ENCODE measurements at regions not wholly inside any gene's neighbourhood (a gene's known extent, or its start where the extent isn't known, plus 50 kb on each side); places are given as distances from the start of the nearest gene placed in this dataset.

- H3K79me2 ChIP-seq (replicated peaks; ENCODE audit: insufficient read depth): no peaks in the 10 kb centered on the region
- Mint-ChIP-seq H3K9me3 (no peaks in the 10 kb centered on the region), H3K4me3 (no peak overlapping the region), H3K4me1 (no peaks in the 10 kb centered on the region), H3K27me3 (ENCODE audit: insufficient read depth, low read depth, poor library complexity) (peaks cover 4% of the 10 kb centered on the region), H3K27ac (no peak overlapping the region), H3K36me3 (ENCODE audit: low read depth) (no peaks in the 10 kb centered on the region)
- H3K4me3 ChIP-seq: no peak overlapping the region
- TF ChIP-seq NANOG (IDR thresholded peaks at IDR 0.05; ENCODE audit: borderline replicate concordance) (no peak), REST (IDR thresholded peaks at IDR 0.05; ENCODE audit: unreplicated experiment) (no peak), CTCF (conservative IDR thresholded peaks at IDR 0.05; ENCODE audit: low read depth in 2 of 2) (no peak), EZH2phosphoT487 (IDR thresholded peaks at IDR 0.05; ENCODE audit: unreplicated experiment) (no peak), CREB1 (CRISPR knock-in tag; IDR thresholded peaks at IDR 0.05; ENCODE audit: low read depth) (no peak), ZNF331 (CRISPR knock-in tag; IDR thresholded peaks at IDR 0.05; ENCODE audit: low read depth) (no peak), EZH2 (IDR thresholded peaks at IDR 0.05; ENCODE audit: low read depth, unreplicated experiment) (no peak), POLR2AphosphoS5 (IDR thresholded peaks at IDR 0.05; ENCODE audit: low read depth) (no peak), JUNB (IDR thresholded peaks at IDR 0.05; ENCODE audit: unreplicated experiment) (no peak), STAT1 (IDR thresholded peaks at IDR 0.05; ENCODE audit: unreplicated experiment) (no peak), ZNF114 (CRISPR knock-in tag; IDR thresholded peaks at IDR 0.05) (no peak)
- TF ChIP-seq, protein P1, sequence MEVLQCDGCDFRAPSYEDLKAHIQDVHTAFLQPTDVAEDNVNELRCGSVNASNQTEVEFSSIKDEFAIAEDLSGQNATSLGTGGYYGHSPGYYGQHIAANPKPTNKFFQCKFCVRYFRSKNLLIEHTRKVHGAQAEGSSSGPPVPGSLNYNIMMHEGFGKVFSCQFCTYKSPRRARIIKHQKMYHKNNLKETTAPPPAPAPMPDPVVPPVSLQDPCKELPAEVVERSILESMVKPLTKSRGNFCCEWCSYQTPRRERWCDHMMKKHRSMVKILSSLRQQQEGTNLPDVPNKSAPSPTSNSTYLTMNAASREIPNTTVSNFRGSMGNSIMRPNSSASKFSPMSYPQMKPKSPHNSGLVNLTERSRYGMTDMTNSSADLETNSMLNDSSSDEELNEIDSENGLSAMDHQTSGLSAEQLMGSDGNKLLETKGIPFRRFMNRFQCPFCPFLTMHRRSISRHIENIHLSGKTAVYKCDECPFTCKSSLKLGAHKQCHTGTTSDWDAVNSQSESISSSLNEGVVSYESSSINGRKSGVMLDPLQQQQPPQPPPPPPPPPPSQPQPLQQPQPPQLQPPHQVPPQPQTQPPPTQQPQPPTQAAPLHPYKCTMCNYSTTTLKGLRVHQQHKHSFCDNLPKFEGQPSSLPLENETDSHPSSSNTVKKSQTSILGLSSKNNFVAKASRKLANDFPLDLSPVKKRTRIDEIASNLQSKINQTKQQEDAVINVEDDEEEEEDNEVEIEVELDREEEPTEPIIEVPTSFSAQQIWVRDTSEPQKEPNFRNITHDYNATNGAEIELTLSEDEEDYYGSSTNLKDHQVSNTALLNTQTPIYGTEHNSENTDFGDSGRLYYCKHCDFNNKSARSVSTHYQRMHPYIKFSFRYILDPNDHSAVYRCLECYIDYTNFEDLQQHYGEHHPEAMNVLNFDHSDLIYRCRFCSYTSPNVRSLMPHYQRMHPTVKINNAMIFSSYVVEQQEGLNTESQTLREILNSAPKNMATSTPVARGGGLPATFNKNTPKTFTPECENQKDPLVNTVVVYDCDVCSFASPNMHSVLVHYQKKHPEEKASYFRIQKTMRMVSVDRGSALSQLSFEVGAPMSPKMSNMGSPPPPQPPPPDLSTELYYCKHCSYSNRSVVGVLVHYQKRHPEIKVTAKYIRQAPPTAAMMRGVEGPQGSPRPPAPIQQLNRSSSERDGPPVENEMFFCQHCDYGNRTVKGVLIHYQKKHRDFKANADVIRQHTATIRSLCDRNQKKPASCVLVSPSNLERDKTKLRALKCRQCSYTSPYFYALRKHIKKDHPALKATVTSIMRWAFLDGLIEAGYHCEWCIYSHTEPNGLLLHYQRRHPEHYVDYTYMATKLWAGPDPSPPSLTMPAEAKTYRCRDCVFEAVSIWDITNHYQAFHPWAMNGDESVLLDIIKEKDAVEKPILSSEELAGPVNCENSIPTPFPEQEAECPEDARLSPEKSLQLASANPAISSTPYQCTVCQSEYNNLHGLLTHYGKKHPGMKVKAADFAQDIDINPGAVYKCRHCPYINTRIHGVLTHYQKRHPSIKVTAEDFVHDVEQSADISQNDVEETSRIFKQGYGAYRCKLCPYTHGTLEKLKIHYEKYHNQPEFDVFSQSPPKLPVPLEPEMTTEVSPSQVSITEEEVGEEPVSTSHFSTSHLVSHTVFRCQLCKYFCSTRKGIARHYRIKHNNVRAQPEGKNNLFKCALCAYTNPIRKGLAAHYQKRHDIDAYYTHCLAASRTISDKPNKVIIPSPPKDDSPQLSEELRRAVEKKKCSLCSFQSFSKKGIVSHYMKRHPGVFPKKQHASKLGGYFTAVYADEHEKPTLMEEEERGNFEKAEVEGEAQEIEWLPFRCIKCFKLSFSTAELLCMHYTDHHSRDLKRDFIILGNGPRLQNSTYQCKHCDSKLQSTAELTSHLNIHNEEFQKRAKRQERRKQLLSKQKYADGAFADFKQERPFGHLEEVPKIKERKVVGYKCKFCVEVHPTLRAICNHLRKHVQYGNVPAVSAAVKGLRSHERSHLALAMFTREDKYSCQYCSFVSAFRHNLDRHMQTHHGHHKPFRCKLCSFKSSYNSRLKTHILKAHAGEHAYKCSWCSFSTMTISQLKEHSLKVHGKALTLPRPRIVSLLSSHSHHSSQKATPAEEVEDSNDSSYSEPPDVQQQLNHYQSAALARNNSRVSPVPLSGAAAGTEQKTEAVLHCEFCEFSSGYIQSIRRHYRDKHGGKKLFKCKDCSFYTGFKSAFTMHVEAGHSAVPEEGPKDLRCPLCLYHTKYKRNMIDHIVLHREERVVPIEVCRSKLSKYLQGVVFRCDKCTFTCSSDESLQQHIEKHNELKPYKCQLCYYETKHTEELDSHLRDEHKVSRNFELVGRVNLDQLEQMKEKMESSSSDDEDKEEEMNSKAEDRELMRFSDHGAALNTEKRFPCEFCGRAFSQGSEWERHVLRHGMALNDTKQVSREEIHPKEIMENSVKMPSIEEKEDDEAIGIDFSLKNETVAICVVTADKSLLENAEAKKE (CRISPR knock-in tag; IDR thresholded peaks at IDR 0.05): no peak
- TF ChIP-seq, protein P2, sequence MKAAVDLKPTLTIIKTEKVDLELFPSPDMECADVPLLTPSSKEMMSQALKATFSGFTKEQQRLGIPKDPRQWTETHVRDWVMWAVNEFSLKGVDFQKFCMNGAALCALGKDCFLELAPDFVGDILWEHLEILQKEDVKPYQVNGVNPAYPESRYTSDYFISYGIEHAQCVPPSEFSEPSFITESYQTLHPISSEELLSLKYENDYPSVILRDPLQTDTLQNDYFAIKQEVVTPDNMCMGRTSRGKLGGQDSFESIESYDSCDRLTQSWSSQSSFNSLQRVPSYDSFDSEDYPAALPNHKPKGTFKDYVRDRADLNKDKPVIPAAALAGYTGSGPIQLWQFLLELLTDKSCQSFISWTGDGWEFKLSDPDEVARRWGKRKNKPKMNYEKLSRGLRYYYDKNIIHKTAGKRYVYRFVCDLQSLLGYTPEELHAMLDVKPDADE (IDR thresholded peaks at IDR 0.05): no peak
- no peak for ATAC-seq
- H3K27ac ChIP-seq (ENCODE audit: low read depth): no peak overlapping the region
- H3K36me3 ChIP-seq (ENCODE audit: insufficient read depth): no peaks in the 10 kb centered on the region
- 0 out of 2 replicates have a peak overlapping the region, but pooled peaks have one; percentile 28 for H2AFZ ChIP-seq
- H3K9me2 ChIP-seq (ENCODE audit: insufficient read depth): no peaks in the 10 kb centered on the region
- H3K27me3 ChIP-seq (ENCODE audit: insufficient read depth): no peaks in the 10 kb centered on the region
- H3K4me2 ChIP-seq: no peak overlapping the region
- DNase-seq (ENCODE audit: low spot score): no peak
- no peaks in the 10 kb centered on the region for H3K4me1 ChIP-seq (ENCODE audit: insufficient read depth)
- H4K20me1 ChIP-seq (replicated peaks; ENCODE audit: insufficient read depth): no peaks in the 10 kb centered on the region
- no peaks in the 10 kb centered on the region for H3F3A ChIP-seq (replicated peaks; ENCODE audit: low read depth)
Measured at GRCh38 chr6:78525976-78526375, 341.4 kb upstream of the IRAK1BP1 start.

All from GM23338 (cell line).